ENCODE measurements at regions not wholly inside any gene's neighbourhood (a gene's known extent, or its start where the extent isn't known, plus 50 kb on each side); places are given as distances from the start of the nearest gene placed in this dataset.

DNA sequence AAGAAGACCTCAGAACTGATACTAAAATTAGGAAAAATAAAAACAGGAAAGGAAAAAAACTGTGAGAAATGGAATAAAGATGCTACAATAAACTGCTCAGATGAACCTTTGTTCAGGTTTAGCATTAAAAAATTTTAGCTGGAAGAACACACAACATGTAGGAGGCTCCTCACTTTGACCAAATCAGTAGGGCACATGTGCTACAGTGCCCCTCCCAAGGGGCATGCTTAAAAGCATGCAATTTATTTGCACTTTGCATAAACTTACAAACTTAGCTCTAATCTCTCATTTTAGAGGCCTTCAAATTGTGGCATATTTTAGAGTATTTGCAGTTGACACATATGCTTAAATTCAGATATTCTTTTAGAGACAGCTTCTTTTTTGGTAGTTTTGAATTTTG lies 570.2 kb downstream of the UTRN start:
- H3K36me3 Mint-ChIP-seq (ENCODE audit: insufficient read depth, unreplicated experiment), result no peaks in the 10 kb centered on the region
- H3K27me3 Mint-ChIP-seq (ENCODE audit: unreplicated experiment), result no peaks in the 10 kb centered on the region
- no peaks in the 10 kb centered on the region for H3K9me3 Mint-ChIP-seq (ENCODE audit: low read depth, unreplicated experiment)
- H3K4me3 Mint-ChIP-seq (ENCODE audit: low read depth, unreplicated experiment), result no peak overlapping the region
- intact Hi-C loops (cut with micrococcal nuclease; ENCODE audit: unreplicated experiment), result no loop called here
- DNase-seq, result no peak
- CTCF ChIA-PET, result no interaction called here
- no peaks in the 10 kb centered on the region for H3K4me1 Mint-ChIP-seq (ENCODE audit: low read depth, unreplicated experiment)
- BruUV-seq (replicated peaks), result no TSS peak
- no peak for TF ChIP-seq CTCF (IDR thresholded peaks at IDR 0.05; ENCODE audit: unreplicated experiment)
- no peak overlapping the region for H3K27ac Mint-ChIP-seq (ENCODE audit: unreplicated experiment)

- no peak for TF ChIP-seq CTCF (IDR thresholded peaks at IDR 0.05; ENCODE audit: unreplicated experiment)
- intact Hi-C loops (cut with micrococcal nuclease; ENCODE audit: unreplicated experiment), result no loop called here
- Mint-ChIP-seq H3K9me3 (ENCODE audit: low read depth, unreplicated experiment) (no peaks in the 10 kb centered on the region), H3K36me3 (ENCODE audit: insufficient read depth, unreplicated experiment) (no peaks in the 10 kb centered on the region), H3K4me1 (ENCODE audit: low read depth, unreplicated experiment) (no peaks in the 10 kb centered on the region), H3K4me3 (ENCODE audit: low read depth, unreplicated experiment) (no peak overlapping the region), H3K27me3 (ENCODE audit: unreplicated experiment) (no peaks in the 10 kb centered on the region), H3K27ac (ENCODE audit: unreplicated experiment) (no peak overlapping the region)
- BruUV-seq (replicated peaks), result TSS peak; percentile 13
- no peak for DNase-seq
- CTCF ChIA-PET, result no interaction called here
These were observed 570.8 kb downstream of the UTRN start for GRCh38 chr6:144855812-144856531.

DNA sequence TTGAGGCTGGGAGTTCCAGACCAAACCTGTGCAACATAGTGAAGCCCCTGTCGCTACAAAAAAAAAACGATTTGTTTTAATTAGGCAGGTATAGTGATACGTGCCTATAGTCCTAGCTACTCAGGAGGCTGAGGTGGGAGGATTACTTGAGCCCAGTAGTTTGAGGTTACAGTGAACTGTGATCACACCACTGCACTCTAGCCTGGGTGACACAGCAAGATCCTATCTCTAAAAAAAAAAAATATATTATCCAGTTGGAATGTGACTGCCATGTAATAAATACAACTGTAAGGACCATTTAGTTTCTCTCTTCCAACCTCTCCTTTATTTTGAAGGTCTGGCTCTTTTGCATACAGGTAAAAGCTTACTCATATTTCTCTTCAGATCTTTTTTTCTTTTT lies 571.5 kb downstream of the UTRN start:
- Mint-ChIP-seq H3K27ac (ENCODE audit: unreplicated experiment) (no peak overlapping the region), H3K4me1 (ENCODE audit: low read depth, unreplicated experiment) (no peaks in the 10 kb centered on the region), H3K27me3 (ENCODE audit: unreplicated experiment) (no peaks in the 10 kb centered on the region), H3K9me3 (ENCODE audit: low read depth, unreplicated experiment) (no peaks in the 10 kb centered on the region), H3K4me3 (ENCODE audit: low read depth, unreplicated experiment) (no peak overlapping the region), H3K36me3 (ENCODE audit: insufficient read depth, unreplicated experiment) (no peaks in the 10 kb centered on the region)
- BruUV-seq (replicated peaks), result no TSS peak
- CTCF ChIA-PET, result no interaction called here
- no peak for DNase-seq
- intact Hi-C loops (cut with micrococcal nuclease; ENCODE audit: unreplicated experiment), result no loop called here
- TF ChIP-seq CTCF (IDR thresholded peaks at IDR 0.05; ENCODE audit: unreplicated experiment), result no peak

DNA sequence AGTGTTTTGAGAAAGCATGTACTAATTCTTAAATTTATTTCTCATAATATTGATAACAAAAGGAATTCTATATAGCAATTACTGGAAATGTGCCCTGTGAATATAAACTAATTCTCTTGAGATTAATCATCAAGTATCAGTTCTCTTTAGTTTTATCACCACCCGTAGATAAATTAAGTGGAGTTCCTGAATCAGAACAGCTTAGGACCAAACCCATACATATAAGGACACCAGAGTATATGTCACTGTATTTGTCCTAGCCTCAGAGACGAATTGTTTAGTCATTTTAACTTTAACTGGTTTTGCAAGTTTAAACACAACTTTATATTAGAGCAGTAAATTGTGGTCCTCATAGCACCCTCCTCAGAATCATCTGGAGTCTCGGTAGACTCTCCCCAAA lies 572.0 kb downstream of the UTRN start:
- Mint-ChIP-seq H3K4me1 (ENCODE audit: low read depth, unreplicated experiment) (no peaks in the 10 kb centered on the region), H3K27me3 (ENCODE audit: unreplicated experiment) (no peaks in the 10 kb centered on the region), H3K36me3 (ENCODE audit: insufficient read depth, unreplicated experiment) (no peaks in the 10 kb centered on the region), H3K9me3 (ENCODE audit: low read depth, unreplicated experiment) (no peaks in the 10 kb centered on the region), H3K27ac (ENCODE audit: unreplicated experiment) (no peak overlapping the region), H3K4me3 (ENCODE audit: low read depth, unreplicated experiment) (no peak overlapping the region)
- BruUV-seq (replicated peaks), result no TSS peak
- no peak for DNase-seq
- CTCF ChIA-PET, result no interaction called here
- no peak for TF ChIP-seq CTCF (IDR thresholded peaks at IDR 0.05; ENCODE audit: unreplicated experiment)
- intact Hi-C loops (cut with micrococcal nuclease; ENCODE audit: unreplicated experiment), result no loop called here
